Caco-2 (cell line): ENCODE measurements at regions not wholly inside any gene's neighbourhood (a gene's known extent, or its start where the extent isn't known, plus 50 kb on each side); places are given as distances from the start of the nearest gene placed in this dataset.

ENCODE experiments used
- BruUV-seq: library from RNA; stranded (reverse); fragments of 400-500 nt; replicated peaks from 2 replicates; lab custom pipeline; 2021; lab: Mats Ljungman, UMichigan
- CTCF ChIA-PET: fragments of 300-600 bp; sonication (Branson Sonifier 250); formaldehyde crosslinking; loops from one replicate; lab custom pipeline; 2022; ENCODE audit warnings: antibody characterized with exemption; lab: Charles Lee
- POLR2A ChIA-PET: fragments of 300-600 bp; sonication (Branson Sonifier 250); formaldehyde crosslinking; loops from one replicate; lab custom pipeline; 2022; ENCODE audit warnings: antibody characterized with exemption; lab: Charles Lee
- DNase-seq, 2 experiments: peaks; one replicate each; pipeline versions ENCODE4 v3.0.0 to v3.0.0-alpha.2; 2020 to 2022
- H3K27me3 ChIP-seq: replicated peaks from 2 replicates; pipeline ENCODE4 v1.6.0; 2011; ENCODE audit warnings: low read length; ENCODE audit not compliant: control insufficient read depth, insufficient read depth
- H3K36me3 ChIP-seq: 2 replicates; pipeline ENCODE4 v1.5.1; 2011; ENCODE audit warnings: low read length; ENCODE audit not compliant: control insufficient read depth, insufficient read depth
- H3K4me1 ChIP-seq: fragments of 250-450 bp; sonication (Bioruptor Pico); 2 replicates; pipeline ENCODE4 v1.5.1; 2020; ENCODE audit warnings: mild to moderate bottlenecking
- H3K4me3 ChIP-seq: 2 replicates; pipeline ENCODE4 v1.5.1; 2011; ENCODE audit warnings: low read depth, mild to moderate bottlenecking, control low read depth, low read length
- H3K9me3 ChIP-seq: fragments of 250-450 bp; sonication (Bioruptor Pico); 2 replicates; pipeline ENCODE4 v1.5.1; 2020; ENCODE audit warnings: mild to moderate bottlenecking, moderate library complexity
- H3K27ac Mint-ChIP-seq: one replicate; pipeline ENCODE4 v1.8.0; 2022; ENCODE audit warnings: mixed read lengths; ENCODE audit not compliant: unreplicated experiment
- H3K27me3 Mint-ChIP-seq: one replicate; pipeline ENCODE4 v1.8.0; 2022; ENCODE audit warnings: mixed read lengths; ENCODE audit not compliant: insufficient read depth, unreplicated experiment
- H3K36me3 Mint-ChIP-seq: one replicate; pipeline ENCODE4 v1.8.0; 2022; ENCODE audit warnings: mild to moderate bottlenecking, mixed read lengths; ENCODE audit not compliant: insufficient read depth, unreplicated experiment
- H3K4me1 Mint-ChIP-seq: one replicate; pipeline ENCODE4 v1.8.0; 2022; ENCODE audit warnings: low read depth, mixed read lengths; ENCODE audit not compliant: unreplicated experiment
- H3K4me3 Mint-ChIP-seq: one replicate; pipeline ENCODE4 v1.8.0; 2022; ENCODE audit warnings: mild to moderate bottlenecking, moderate library complexity, mixed read lengths; ENCODE audit not compliant: unreplicated experiment
- H3K9me3 Mint-ChIP-seq: one replicate; pipeline ENCODE4 v1.8.0; 2022; ENCODE audit warnings: mixed read lengths; ENCODE audit not compliant: unreplicated experiment
- CTCF ChIP-seq, 2 experiments: fragments of 200-600 bp in 1 of 2; IDR thresholded peaks; 1 replicate in 1 of 2; 2 replicates in 1 of 2; pipeline versions ENCODE4 v1.5.1 to v1.8.0; 2011 to 2022; ENCODE audit warnings: antibody characterized with exemption in 1 of 2, control low read depth in 1 of 2, inconsistent platforms in 1 of 2, low read depth in 1 of 2, low read length in 1 of 2, mild to moderate bottlenecking in 1 of 2, moderate library complexity in 1 of 2; ENCODE audit not compliant: insufficient read depth in 1 of 2, severe bottlenecking in 1 of 2, unreplicated experiment in 1 of 2
- intact Hi-C: fragments of 100-400 bp; cut with micrococcal nuclease; formaldehyde crosslinking; loops from one replicate; pipeline ENCODE4 v1.10.0; 2022; ENCODE audit not compliant: unreplicated experiment

GRCh38 chr10:52453501-52453900, 139.4 kb downstream of the DKK1 start:
- H3K27me3 Mint-ChIP-seq: no peaks in the 10 kb centered on the region
- H3K4me1 Mint-ChIP-seq: peaks cover 12% of the 10 kb centered on the region
- POLR2A ChIA-PET: interaction anchor here (2.1 kb wide), 1 partner anchor 139 kb away, joined by 11 read pairs; the partner anchor contains the start of gene DKK1
- no peak for TF ChIP-seq CTCF (IDR thresholded peaks at IDR 0.05; ENCODE audit: insufficient read depth in 1 of 2, low read depth in 1 of 2, low read length in 1 of 2, severe bottlenecking in 1 of 2, unreplicated experiment in 1 of 2)
- intact Hi-C loops: loop anchor here (1.0 to 5.0 kb wide), 3 partner anchors 184 to 411 kb away; no protein-coding TSS in a partner anchor
- no peaks in the 10 kb centered on the region for H3K36me3 ChIP-seq
- H3K9me3 Mint-ChIP-seq: no peaks in the 10 kb centered on the region
- CTCF ChIA-PET: interaction anchor here (1.3 kb wide), 1 partner anchor 10 kb away, joined by 5 read pairs; no protein-coding TSS in a partner anchor
- peak overlapping the region; percentile 28 for H3K4me3 ChIP-seq
- no peak overlapping the region for H3K4me3 Mint-ChIP-seq
- H3K27ac Mint-ChIP-seq: no peak overlapping the region
- no peaks in the 10 kb centered on the region for H3K9me3 ChIP-seq
- no peaks in the 10 kb centered on the region for H3K27me3 ChIP-seq
- DNase-seq: no peak
- BruUV-seq: no TSS peak
- peaks cover 44% of the 10 kb centered on the region for H3K4me1 ChIP-seq
- H3K36me3 Mint-ChIP-seq: peaks cover 24% of the 10 kb centered on the region

- Histone ChIP-seq H3K4me3 (peak overlapping the region; percentile 28), H3K4me1 (peaks cover 44% of the 10 kb centered on the region), H3K9me3 (no peaks in the 10 kb centered on the region), H3K36me3 (no peaks in the 10 kb centered on the region), H3K27me3 (no peaks in the 10 kb centered on the region)
- no peak for TF ChIP-seq CTCF (IDR thresholded peaks at IDR 0.05; ENCODE audit: insufficient read depth in 1 of 2, low read depth in 1 of 2, low read length in 1 of 2, severe bottlenecking in 1 of 2, unreplicated experiment in 1 of 2)
- no peak overlapping the region for H3K4me3 Mint-ChIP-seq
- CTCF ChIA-PET: no interaction called here
- H3K36me3 Mint-ChIP-seq: peaks cover 14% of the 10 kb centered on the region
- no peaks in the 10 kb centered on the region for H3K9me3 Mint-ChIP-seq
- H3K4me1 Mint-ChIP-seq: peaks cover 2% of the 10 kb centered on the region
- no peaks in the 10 kb centered on the region for H3K27me3 Mint-ChIP-seq
- TSS peak; percentile 69 for BruUV-seq
- POLR2A ChIA-PET: no interaction called here
- no peak for DNase-seq
- H3K27ac Mint-ChIP-seq: no peak overlapping the region
- intact Hi-C loops: loop anchor here (5.0 kb wide), 2 partner anchors 228 to 412 kb away; no protein-coding TSS in a partner anchor
Observed at GRCh38 chr10:52454491-52454890, 140.4 kb downstream of the DKK1 start.

- H3K4me1 Mint-ChIP-seq: no peaks in the 10 kb centered on the region
- no peaks in the 10 kb centered on the region for H3K9me3 Mint-ChIP-seq
- no peak overlapping the region for H3K27ac Mint-ChIP-seq
- Histone ChIP-seq H3K36me3 (no peaks in the 10 kb centered on the region), H3K9me3 (no peaks in the 10 kb centered on the region), H3K4me1 (peaks cover 44% of the 10 kb centered on the region), H3K4me3 (peak overlapping the region; percentile 28), H3K27me3 (no peaks in the 10 kb centered on the region)
- TF ChIP-seq CTCF (IDR thresholded peaks at IDR 0.05; ENCODE audit: insufficient read depth in 1 of 2, low read depth in 1 of 2, low read length in 1 of 2, severe bottlenecking in 1 of 2, unreplicated experiment in 1 of 2): no peak
- DNase-seq: peak; percentile 58 to 79
- CTCF ChIA-PET: no interaction called here
- H3K27me3 Mint-ChIP-seq: no peaks in the 10 kb centered on the region
- peaks cover 8% of the 10 kb centered on the region for H3K36me3 Mint-ChIP-seq
- POLR2A ChIA-PET: no interaction called here
- intact Hi-C loops: loop anchor here (1.0 kb wide), 1 partner anchor 17 kb away; no protein-coding TSS in a partner anchor
- no peak overlapping the region for H3K4me3 Mint-ChIP-seq
- BruUV-seq: no TSS peak
Observed at GRCh38 chr10:52455098-52455497, 141.0 kb downstream of the DKK1 start.
